ENCODE measurements at regions not wholly inside any gene's neighbourhood (a gene's known extent, or its start where the extent isn't known, plus 50 kb on each side); places are given as distances from the start of the nearest gene placed in this dataset.
"Not testable (repeated sequence)": the region's sequence is repeated elsewhere in the genome, so short reads cannot be mapped to it uniquely, and the experiment has no call there.

DNA sequence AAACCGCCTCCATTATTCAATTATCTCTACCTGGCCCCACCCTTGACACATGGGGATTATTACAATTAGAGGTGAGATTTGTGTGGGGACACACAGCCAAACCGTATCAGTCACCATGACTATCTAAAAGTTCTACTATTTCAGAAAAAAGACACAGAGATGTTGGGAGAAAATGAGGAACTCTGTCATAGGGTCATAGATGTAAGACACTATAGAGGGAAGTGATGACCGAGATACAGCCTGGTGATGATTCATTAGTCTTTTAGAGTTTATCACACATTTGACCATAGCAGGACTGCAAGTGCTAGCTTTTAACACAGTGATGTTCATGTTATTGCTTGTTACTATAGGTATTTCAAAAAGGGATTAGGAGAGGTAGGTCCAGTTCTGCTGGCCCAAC, 357.0 kb upstream of the AADAT start:
- H3K9me3 ChIP-seq (replicated peaks; ENCODE audit: control insufficient read depth, insufficient read depth, low read length): no peaks in the 10 kb centered on the region
- H2AFZ ChIP-seq (ENCODE audit: low read depth, low read length): no peak overlapping the region
- H3K27ac ChIP-seq (ENCODE audit: insufficient read depth, low read depth, low read length): no peak overlapping the region
- POLR2A ChIA-PET: no interaction called here
- H3K27me3 ChIP-seq (ENCODE audit: control insufficient read depth in 2 of 2, insufficient read depth in 2 of 2, low read length in 2 of 2): no peaks in the 10 kb centered on the region
- intact Hi-C loops (cut with micrococcal nuclease) (no loop called here), dilution Hi-C loops (cut with MboI; ENCODE audit: extremely low pct_ligation_motif_present, low sequenced_read_pairs) (no loop called here)
- no TSS peak for BruUV-seq (replicated peaks)
- H3K9me1 ChIP-seq (replicated peaks; ENCODE audit: control insufficient read depth, extremely low read depth, insufficient read depth, low read length): no peaks in the 10 kb centered on the region
- CTCF ChIA-PET: no interaction called here
- no peak overlapping the region for H3K9ac ChIP-seq (replicated peaks; ENCODE audit: extremely low read depth, insufficient read depth, low read length)
- FAIRE-seq: no peak
- H3K4me1 ChIP-seq (ENCODE audit: control insufficient read depth, extremely low read depth, insufficient read depth, low read length): no peaks in the 10 kb centered on the region
- TF ChIP-seq GATA2 (IDR thresholded peaks at IDR 0.05; ENCODE audit: insufficient read depth, insufficient read length, low read depth, low read length) (no peak), JUN (IDR thresholded peaks at IDR 0.05; ENCODE audit: borderline replicate concordance, insufficient read depth, insufficient read length, low read depth) (no peak), EZH2 (IDR thresholded peaks at IDR 0.05; ENCODE audit: borderline replicate concordance, low read depth, low read length, severe bottlenecking) (no peak), POLR2AphosphoS5 (IDR thresholded peaks at IDR 0.05; ENCODE audit: insufficient read depth, low read depth, low read length) (no peak), CTCF (IDR thresholded peaks at IDR 0.05; ENCODE audit: extremely low read depth in 1 of 2, insufficient read depth in 1 of 2, low read depth in 1 of 2, low read length in 2 of 2) (no peak), POLR2A (IDR thresholded peaks at IDR 0.05; ENCODE audit: low read depth, low read length) (no peak), FOS (IDR thresholded peaks at IDR 0.05; ENCODE audit: borderline replicate concordance, insufficient read depth, low read length) (no peak), MYC (IDR thresholded peaks at IDR 0.05; ENCODE audit: low read depth, low read length) (no peak)
- TF ChIP-seq, protein P1, sequence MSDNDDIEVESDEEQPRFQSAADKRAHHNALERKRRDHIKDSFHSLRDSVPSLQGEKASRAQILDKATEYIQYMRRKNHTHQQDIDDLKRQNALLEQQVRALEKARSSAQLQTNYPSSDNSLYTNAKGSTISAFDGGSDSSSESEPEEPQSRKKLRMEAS (IDR thresholded peaks at IDR 0.05; ENCODE audit: insufficient read depth, insufficient read length): no peak
- H3K79me2 ChIP-seq (ENCODE audit: control insufficient read depth, insufficient read depth, low read length): no peaks in the 10 kb centered on the region
- no peak overlapping the region for H3K4me2 ChIP-seq (ENCODE audit: insufficient read depth, low read length)
- H4K20me1 ChIP-seq (replicated peaks; ENCODE audit: control insufficient read depth, extremely low read depth, insufficient read depth, low read length): no peaks in the 10 kb centered on the region
- no peaks in the 10 kb centered on the region for H3K36me3 ChIP-seq (ENCODE audit: control insufficient read depth in 2 of 2, extremely low read depth in 1 of 2, insufficient read depth in 2 of 2, low read length in 2 of 2)
- DNase-seq (ENCODE audit: low read depth, low spot score): no peak
- no peak overlapping the region for H3K4me3 ChIP-seq (replicated peaks in 1 of 3; ENCODE audit: insufficient read depth in 1 of 3, low read depth in 1 of 3, low read length in 3 of 3)

- H2AFZ ChIP-seq (ENCODE audit: low read depth, low read length); FAIRE-seq; H3K4me1 ChIP-seq (ENCODE audit: control insufficient read depth, extremely low read depth, insufficient read depth, low read length); dilution Hi-C loops (cut with MboI; ENCODE audit: extremely low pct_ligation_motif_present, low sequenced_read_pairs); H3K27me3 ChIP-seq (ENCODE audit: control insufficient read depth in 2 of 2, insufficient read depth in 2 of 2, low read length in 2 of 2); BruUV-seq (replicated peaks); CTCF ChIA-PET; H3K79me2 ChIP-seq (ENCODE audit: control insufficient read depth, insufficient read depth, low read length); H3K9me3 ChIP-seq (replicated peaks; ENCODE audit: control insufficient read depth, insufficient read depth, low read length); H3K36me3 ChIP-seq (ENCODE audit: control insufficient read depth in 2 of 2, extremely low read depth in 1 of 2, insufficient read depth in 2 of 2, low read length in 2 of 2); DNase-seq (ENCODE audit: low read depth, low spot score); H3K9ac ChIP-seq (replicated peaks; ENCODE audit: extremely low read depth, insufficient read depth, low read length); intact Hi-C loops (cut with micrococcal nuclease); H3K9me1 ChIP-seq (replicated peaks; ENCODE audit: control insufficient read depth, extremely low read depth, insufficient read depth, low read length); POLR2A ChIA-PET; H3K4me3 ChIP-seq (replicated peaks in 1 of 3; ENCODE audit: insufficient read depth in 1 of 3, low read depth in 1 of 3, low read length in 3 of 3); H3K27ac ChIP-seq (ENCODE audit: insufficient read depth, low read depth, low read length); H3K4me2 ChIP-seq (ENCODE audit: insufficient read depth, low read length); H4K20me1 ChIP-seq (replicated peaks; ENCODE audit: control insufficient read depth, extremely low read depth, insufficient read depth, low read length): not testable (repeated sequence)
Measured at GRCh38 chr4:170441146-170441545, 351.4 kb upstream of the AADAT start.
